GM20431 (cell line): ENCODE measurements at regions not wholly inside any gene's neighbourhood (a gene's known extent, or its start where the extent isn't known, plus 50 kb on each side); places are given as distances from the start of the nearest gene placed in this dataset.

Experiments
- in situ Hi-C: fragments of 300-500 bp; cut with MseI, MboI; formaldehyde crosslinking; loops from one replicate; pipeline ENCODE4 v1.15.0; 2020; ENCODE audit warnings: low sequenced_read_pairs; ENCODE audit not compliant: unreplicated experiment

- in situ Hi-C loops: no loop called here
These were observed 131.7 kb downstream of the FOXL1 start for GRCh38 chr16:86709902-86710601.

GRCh38 chr16:86710602-86710950, 132.2 kb downstream of the FOXL1 start:
- in situ Hi-C loops: no loop called here

- in situ Hi-C loops: no loop called here
These were observed 134.0 kb downstream of the FOXL1 start for GRCh38 chr16:86712158-86713009.

- in situ Hi-C loops: no loop called here
These were observed 134.8 kb downstream of the FOXL1 start for GRCh38 chr16:86713021-86713631.

GRCh38 chr16:86714166-86714565, 135.8 kb downstream of the FOXL1 start:
- in situ Hi-C loops: no loop called here

GRCh38 chr16:86716649-86717048, 138.3 kb downstream of the FOXL1 start:
- in situ Hi-C loops: no loop called here

- in situ Hi-C loops: no loop called here
These were observed 139.8 kb downstream of the FOXL1 start for GRCh38 chr16:86718118-86718517.

GRCh38 chr16:86722970-86723369, 144.6 kb downstream of the FOXL1 start:
- in situ Hi-C loops: no loop called here

GRCh38 chr16:86723689-86724088, 145.3 kb downstream of the FOXL1 start:
- in situ Hi-C loops: no loop called here

- in situ Hi-C loops: no loop called here
These were observed 147.1 kb downstream of the FOXL1 start for GRCh38 chr16:86725401-86725800.

- in situ Hi-C loops: no loop called here
These were observed 148.0 kb downstream of the FOXL1 start for GRCh38 chr16:86726340-86726739.

GRCh38 chr16:86727131-86727530, 148.8 kb downstream of the FOXL1 start:
- in situ Hi-C loops: no loop called here

- in situ Hi-C loops: no loop called here
These were observed 149.3 kb downstream of the FOXL1 start for GRCh38 chr16:86727632-86728031.

- in situ Hi-C loops: no loop called here
These were observed 151.3 kb downstream of the FOXL1 start for GRCh38 chr16:86729686-86730085.

- in situ Hi-C loops: no loop called here
These were observed 151.7 kb downstream of the FOXL1 start for GRCh38 chr16:86730086-86730485.

GRCh38 chr16:86730597-86730996, 152.2 kb downstream of the FOXL1 start:
- in situ Hi-C loops: no loop called here

- in situ Hi-C loops: no loop called here
These were observed 154.4 kb downstream of the FOXL1 start for GRCh38 chr16:86732621-86733295.

GRCh38 chr16:86733546-86734254, 155.4 kb downstream of the FOXL1 start:
- in situ Hi-C loops: no loop called here

GRCh38 chr16:86734543-86735460, 156.5 kb downstream of the FOXL1 start:
- in situ Hi-C loops: no loop called here
